Fibroblast of skin of left biceps (primary cell): ENCODE measurements at regions not wholly inside any gene's neighbourhood (a gene's known extent, or its start where the extent isn't known, plus 50 kb on each side); places are given as distances from the start of the nearest gene placed in this dataset.
"Not testable (repeated sequence)": the region's sequence is repeated elsewhere in the genome, so short reads cannot be mapped to it uniquely, and the experiment has no call there.

Source experiments
- DNase-seq, 2 experiments: peaks; one replicate each; pipeline ENCODE4 v3.0.0-alpha.2; 2013; ENCODE audit warnings: low read depth in 2 of 2

- no peak for DNase-seq
These were observed 55.1 kb downstream of the TTC6 start for GRCh38 chr14:37650356-37651037.

- no peak for DNase-seq
These were observed 56.6 kb downstream of the TTC6 start for GRCh38 chr14:37652042-37652441.

- DNase-seq = no peak
These were observed 60.0 kb downstream of the TTC6 start for GRCh38 chr14:37655418-37655817.

GRCh38 chr14:37658156-37658555, 62.7 kb downstream of the TTC6 start:
- DNase-seq = no peak

GRCh38 chr14:37663498-37663897, 68.1 kb downstream of the TTC6 start:
- no peak for DNase-seq

- DNase-seq = no peak
These were observed 70.0 kb downstream of the TTC6 start for GRCh38 chr14:37665479-37665878.

GRCh38 chr14:37665951-37666350, 70.5 kb downstream of the TTC6 start:
- DNase-seq = no peak

GRCh38 chr14:37668646-37669045, 73.2 kb downstream of the TTC6 start:
- DNase-seq = no peak

- DNase-seq = no peak
These were observed 73.8 kb downstream of the TTC6 start for GRCh38 chr14:37669242-37669641.

GRCh38 chr14:37673439-37673838, 78.0 kb downstream of the TTC6 start:
- no peak for DNase-seq

GRCh38 chr14:37678916-37679315, 83.5 kb downstream of the TTC6 start:
- DNase-seq = no peak

GRCh38 chr14:37681486-37681885, 86.1 kb downstream of the TTC6 start:
- DNase-seq = no peak

- not testable (repeated sequence) for DNase-seq
These were observed 97.3 kb downstream of the TTC6 start for GRCh38 chr14:37692680-37693079.

- DNase-seq = not testable (repeated sequence)
These were observed 98.0 kb downstream of the TTC6 start for GRCh38 chr14:37693420-37693819.

GRCh38 chr14:37695866-37696265, 100.4 kb downstream of the TTC6 start:
- no peak for DNase-seq

GRCh38 chr14:37697489-37698121, 102.2 kb downstream of the TTC6 start:
- peak in 1 of 2 experiments; percentile 19 for DNase-seq

- DNase-seq = no peak
These were observed 103.7 kb downstream of the TTC6 start for GRCh38 chr14:37698840-37699777.

GRCh38 chr14:37707716-37708115, 112.3 kb downstream of the TTC6 start:
- no peak for DNase-seq

GRCh38 chr14:37708481-37708880, 113.1 kb downstream of the TTC6 start:
- DNase-seq = no peak

GRCh38 chr14:37709419-37710195, 114.2 kb downstream of the TTC6 start:
- no peak for DNase-seq

GRCh38 chr14:37711356-37711830, 116.0 kb downstream of the TTC6 start:
- no peak for DNase-seq
